ENCODE measurements at regions not wholly inside any gene's neighbourhood (a gene's known extent, or its start where the extent isn't known, plus 50 kb on each side); places are given as distances from the start of the nearest gene placed in this dataset.

DNA sequence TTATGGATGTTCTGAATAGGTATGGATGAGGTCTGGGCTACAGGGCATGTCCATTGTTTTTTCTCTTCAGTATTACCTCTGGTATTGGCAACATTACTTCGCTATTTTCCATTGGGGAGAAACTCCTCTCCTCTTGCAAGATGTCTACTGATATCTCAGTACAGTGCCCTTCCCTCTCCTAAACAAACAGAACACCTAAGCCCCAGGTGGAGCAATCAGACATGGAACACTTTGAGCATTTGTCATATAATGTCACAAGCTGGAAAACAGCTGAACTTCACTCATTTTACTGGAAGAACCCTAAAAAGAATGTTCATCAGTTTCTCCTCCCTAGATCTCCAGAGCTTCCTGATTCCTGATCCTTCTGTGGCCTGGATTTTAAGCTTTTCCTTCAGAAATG is 339.8 kb downstream of the FRK start:
- no peak for DNase-seq (ENCODE audit: low spot score)

DNA sequence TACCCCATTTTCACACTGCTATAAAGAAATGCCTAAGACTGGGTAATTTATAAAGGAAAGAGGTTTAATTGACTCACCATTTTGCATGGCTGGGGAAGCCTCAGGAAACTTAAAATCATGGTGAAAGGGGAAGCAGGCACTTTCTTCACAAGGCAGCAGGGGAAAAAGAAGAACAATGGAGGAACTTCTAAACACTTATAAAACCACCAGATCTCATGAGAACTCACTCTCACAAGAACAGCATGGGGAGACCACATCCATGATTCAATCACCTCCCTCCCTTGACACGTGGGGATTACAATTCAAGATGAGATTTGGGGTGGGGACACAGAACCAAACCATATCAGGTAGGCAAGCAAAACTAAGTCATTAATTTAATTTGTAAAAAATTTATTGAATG is 343.2 kb downstream of the FRK start:
- no peak for DNase-seq (ENCODE audit: low spot score)

DNA sequence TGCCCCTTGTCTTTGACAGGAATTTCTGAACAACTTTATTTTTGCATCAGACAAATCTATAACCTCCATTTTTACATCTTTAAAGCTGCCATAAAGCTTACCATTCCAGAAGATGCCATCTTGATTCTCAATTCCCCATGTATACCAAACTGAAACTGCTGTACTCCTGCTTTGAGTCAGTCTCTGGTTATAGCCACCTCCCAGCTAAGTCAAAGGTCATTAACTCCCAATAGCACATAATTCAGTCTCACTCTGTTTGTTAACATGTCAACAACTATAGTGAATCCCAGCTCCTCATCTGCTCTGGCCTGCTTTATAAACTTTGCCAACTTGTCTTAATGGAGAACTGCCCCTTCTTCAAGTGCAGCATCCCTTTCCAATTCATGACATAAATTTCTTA is 343.6 kb downstream of the FRK start:
- no peak for DNase-seq (ENCODE audit: low spot score)

DNA sequence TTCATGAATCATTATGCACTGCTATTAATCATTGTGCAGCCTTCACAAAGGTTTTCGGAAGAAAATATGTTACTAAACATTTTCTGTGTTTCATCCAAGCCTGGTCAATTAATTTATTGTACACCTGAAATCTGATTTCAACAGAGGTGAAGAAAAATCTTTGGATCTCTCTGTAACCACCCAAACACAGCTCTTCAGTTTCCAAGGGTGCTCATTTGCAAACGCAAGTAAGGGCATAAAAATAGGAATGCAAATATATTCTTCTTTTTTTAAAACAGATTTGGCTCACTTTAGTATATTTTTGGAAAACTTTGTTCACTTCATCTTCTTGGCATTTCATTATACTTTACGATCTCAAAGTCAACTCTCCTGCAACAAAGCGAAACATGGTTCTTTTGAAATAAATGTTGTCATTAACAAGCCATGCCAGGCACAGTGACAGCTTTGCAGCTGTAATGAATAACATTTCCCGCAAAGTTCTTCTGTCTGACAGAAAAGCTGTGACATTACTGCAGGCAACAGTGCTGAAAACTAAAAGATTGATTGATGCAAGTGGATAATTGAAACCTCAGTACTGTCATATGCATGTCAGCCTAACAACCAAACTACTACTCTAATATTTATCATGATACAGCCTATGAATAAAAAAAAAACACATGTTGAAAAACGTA is 348.3 kb downstream of the FRK start:
- no peak for DNase-seq (ENCODE audit: low spot score)

DNA sequence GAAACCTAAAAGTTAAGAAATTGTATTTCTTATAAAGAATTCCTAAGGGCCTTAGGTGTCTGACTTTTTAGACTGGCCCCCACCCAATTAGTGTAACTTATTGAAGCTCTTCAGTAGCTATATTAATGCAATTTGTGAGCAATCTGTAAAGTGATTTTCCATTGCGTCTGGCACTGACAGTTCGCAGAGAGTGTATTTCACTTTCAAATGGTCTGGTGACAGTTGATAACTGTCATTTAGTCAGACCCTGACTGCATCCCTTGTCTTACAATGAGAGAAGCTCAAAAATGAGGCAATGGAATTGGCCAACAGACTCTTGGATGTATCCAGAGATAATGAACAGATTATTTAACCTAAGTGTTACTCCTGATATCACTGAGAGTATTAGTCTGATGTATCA is 351.8 kb downstream of the FRK start:
- DNase-seq (ENCODE audit: low spot score): no peak

DNA sequence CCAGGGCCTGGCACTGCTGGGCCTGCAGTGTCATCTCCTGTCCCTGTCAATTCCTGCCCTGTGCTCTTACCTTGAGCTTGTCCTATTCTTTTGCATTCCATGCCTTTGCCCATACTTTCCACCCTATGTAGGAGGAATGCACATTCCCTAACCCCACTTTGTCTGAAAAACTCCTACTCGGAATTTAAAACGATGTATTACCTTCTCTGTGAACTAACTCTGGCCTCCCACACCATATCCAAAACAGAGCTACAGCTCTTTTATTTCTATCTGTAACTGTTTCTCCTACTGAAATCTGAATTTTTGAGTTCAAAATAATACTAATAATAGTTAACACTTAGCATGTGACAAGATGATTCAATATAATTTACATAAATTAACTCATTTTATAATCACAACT is 353.7 kb downstream of the FRK start:
- DNase-seq (ENCODE audit: low spot score): no peak

DNA sequence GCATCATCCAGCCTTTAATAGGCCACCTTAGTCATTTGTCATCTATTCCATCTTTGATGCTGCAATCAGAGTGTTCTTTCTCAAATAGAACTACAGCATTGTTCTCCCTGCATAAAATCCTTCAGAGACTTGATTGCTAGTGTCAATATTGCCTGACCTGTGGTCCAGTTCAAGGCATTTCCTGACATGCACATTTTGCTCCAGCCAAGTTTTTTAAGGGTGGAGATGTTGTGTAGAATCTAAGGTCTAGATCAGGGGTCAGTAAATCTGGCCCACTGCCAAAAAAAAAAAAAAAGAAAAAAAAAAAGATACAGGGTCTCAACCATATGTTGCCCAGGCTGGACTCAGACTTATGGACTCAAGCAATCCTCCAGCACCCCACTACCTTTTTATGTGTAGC is 354.4 kb downstream of the FRK start:
- no peak for DNase-seq (ENCODE audit: low spot score)

DNA sequence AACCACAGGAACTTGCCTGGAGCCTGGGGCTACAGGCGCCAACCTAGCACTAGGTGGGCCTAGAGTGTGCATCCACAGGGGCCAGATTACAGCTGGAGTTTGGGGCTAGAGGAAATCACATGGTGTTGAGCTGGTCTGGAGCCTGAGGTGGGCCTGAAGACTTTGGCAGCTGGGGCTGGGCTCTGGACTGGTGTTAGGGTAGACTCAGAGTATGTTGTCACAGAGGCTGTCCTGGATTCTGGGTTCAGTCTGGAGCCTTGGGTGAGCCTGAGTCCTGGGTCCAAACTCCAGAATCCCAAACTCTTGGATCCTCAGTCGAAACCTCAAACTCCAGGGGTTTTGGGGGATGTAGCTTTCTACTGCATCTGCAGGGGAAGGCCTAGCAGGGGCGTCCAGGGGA is 356.7 kb downstream of the FRK start:
- DNase-seq (ENCODE audit: low spot score): no peak

DNA sequence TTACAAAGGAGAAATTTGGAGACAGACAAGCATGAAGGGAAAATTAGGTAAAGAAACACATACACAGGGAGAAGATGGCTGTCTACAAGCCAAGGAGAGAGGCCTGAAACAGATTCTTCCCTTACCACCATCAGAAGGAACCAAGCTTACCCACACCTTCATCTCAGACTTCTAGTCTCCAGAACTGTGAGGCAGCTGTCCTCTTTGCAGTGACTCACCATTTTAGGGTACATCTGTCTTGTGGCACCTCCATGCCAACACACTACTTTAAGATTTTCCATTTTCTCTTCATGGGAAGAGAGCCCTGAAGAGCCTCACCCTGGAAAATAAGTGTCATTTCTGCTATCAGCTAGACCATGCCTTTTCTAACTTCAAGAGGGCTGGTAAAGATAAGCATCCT is 369.3 kb downstream of the FRK start:
- no peak for DNase-seq (ENCODE audit: low spot score)

DNA sequence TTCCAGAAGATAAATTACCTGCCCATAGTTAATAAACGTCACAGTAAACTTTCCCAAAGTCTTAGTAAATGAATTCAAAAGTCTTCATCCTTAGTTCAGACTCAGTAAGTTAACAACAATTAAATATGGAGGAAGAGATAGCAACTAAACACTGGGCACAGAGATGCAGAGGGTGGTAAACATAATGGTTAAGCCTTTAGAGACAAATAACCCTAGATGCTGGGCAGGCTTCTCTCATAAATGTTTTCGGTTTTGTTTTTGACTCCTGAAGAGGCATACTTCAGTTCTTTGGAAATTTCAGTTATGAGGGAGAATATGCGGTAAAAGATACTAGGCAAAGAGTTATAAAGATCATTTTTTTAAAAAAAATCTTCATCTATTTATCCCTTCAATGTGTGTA is 369.8 kb downstream of the FRK start:
- DNase-seq (ENCODE audit: low spot score): no peak

DNA sequence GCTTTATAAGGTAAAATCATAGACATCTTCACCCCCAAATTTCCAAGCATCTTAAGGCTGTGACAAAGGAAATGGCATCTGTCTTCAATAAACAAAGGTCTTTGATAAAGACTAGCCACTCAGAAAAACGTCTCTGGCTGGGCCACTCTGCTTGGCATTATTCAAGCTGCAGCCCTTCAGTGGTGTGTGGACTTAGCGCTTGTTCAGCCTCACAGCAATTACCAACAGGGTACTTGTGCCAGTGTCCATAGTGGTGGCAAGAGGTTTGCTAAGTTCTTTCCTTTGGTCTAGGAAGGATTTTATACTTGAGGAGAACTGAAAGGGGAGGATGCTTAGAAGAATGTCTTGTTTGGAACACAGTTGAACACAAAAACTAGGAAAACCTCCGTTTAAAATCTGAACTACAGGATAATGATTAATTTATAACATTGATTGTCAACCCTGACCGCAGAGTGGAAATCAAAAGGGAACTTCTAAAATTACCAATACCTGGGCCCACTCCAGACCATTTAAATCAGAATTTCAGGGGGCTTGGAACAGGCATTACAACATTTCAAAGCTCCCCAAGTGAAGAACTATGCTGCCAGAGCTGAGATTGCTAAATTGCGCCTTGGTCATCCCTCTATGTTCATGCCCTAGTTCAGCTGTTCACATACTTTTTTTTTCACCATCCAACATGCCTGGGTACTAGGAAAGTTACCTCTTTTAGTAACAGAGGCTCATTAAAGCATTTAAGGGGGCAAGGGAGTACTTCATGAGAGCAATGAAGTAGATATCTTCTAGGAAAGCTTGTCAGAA is 378.5 kb downstream of the FRK start:
- DNase-seq (ENCODE audit: low spot score): no peak

DNA sequence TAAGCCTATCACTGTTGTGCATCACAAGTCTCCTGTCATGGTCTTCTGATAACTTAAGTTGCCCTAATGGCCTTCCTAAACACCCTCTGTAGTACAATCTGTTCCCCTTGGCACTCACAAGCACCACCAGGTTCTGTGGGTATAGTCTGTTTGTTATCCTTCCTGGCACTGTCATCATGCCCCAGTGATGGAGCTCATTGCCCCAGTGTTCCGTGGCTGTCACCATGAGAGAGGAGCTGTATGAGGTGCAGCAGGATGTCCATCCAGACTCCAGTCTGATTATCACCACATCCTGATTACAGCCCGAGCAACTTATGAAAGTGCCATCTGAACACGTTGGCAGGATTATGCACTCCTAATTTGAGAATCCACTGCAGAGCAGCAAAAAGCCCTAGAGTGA is 380.1 kb downstream of the FRK start:
- no peak for DNase-seq (ENCODE audit: low spot score)

DNA sequence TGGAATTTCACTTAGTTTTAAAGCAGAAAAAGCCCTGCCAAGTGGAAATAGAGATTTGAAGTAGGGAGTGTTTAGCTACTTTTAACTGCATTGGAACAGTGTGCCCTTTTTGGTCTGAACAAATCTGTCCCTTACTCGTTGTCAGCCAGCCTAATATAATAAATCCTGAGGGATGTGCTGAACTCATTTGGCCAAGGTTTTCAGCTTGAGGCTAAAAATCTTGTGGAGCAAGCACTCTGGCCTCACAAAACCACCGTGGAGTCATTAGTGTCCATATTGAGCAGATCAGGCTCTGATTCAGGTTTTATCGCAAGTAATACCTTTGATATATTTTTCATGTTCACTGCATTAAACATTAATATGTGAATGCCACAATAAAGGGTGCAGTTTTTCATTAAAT is 383.5 kb downstream of the FRK start:
- DNase-seq (ENCODE audit: low spot score): no peak

DNA sequence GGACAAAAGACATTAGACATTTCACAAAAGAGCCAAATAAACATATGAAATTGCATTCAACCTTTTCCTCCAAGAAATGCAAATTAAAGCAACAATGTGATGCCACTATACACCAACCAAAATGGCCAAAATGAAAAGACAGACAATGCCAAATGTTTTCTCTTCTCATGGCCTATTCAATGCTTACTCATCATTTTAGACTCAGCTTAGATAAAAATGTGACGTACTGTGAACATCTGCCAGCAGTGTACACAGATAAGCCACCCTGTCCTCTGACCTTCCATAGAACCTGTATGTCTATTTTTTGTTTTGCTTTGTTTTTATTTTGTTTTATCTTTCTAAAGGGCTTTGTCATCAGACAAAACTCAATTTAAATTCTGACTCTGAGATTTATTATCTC is 385.2 kb downstream of the FRK start:
- DNase-seq (ENCODE audit: low spot score): no peak

DNA sequence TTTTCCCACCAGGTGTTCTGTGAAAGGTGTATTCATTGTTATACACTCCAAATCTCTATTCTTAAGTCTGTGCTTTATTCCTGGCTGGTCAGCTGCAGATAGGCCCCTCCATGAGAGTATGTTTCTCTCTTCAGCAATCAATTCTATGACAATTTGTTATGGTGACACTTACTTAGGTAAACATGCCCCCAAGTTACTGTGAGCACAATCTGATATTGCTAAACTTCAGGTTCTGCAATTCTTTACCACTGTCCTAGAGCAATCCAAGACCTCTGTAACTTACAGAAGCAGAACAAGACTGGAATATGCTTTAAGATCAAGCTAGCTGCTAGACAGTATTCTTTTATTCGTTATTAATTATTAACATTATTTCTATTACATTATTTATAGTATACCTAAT is 391.9 kb downstream of the FRK start:
- DNase-seq (ENCODE audit: low spot score): no peak

DNA sequence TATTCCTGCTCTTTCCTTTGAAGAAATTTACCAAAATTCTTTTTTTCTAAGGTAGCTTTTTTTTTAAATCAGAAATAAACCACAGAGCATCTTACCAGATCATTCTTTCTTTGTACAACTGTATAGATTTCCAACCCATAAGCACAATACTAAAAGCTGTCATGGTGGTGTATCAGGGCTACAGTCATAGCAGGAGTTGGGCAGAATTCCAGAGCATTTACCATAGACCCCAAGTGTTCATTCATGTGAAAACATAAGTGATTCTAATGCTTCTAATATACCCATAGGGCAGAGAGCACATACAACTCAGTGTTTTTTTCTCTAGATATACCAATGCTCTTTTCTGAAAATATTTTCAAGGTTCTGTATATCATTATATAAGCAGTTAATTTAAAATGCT is 392.5 kb downstream of the FRK start:
- no peak for DNase-seq (ENCODE audit: low spot score)

DNA sequence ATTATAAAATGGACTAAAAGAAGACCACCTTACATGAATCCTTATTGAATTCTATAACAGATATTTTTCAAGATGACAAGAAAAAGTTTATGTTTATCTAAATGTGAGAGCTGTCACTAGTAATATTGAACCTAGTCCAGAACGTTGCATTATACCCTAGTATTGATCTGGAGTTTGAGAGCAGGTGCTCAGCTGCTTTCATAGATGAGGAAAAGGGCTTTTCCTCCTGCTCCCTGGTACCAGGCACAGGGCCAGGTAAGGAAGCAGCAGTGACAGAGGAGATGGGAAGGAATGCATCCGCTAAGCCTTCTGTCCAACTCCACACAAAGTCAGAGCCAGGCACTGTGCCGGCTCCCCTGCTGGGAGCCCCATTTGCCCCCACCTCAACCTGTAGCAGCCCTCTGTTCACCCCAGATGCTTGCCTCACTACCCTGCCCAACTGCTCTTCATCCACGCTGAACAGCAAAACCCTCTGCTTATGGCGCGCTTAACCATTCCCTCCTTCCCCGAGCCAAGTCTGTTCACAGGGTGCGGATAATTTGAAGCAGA is 393.1 kb downstream of the FRK start:
- no peak for DNase-seq (ENCODE audit: low spot score)

DNA sequence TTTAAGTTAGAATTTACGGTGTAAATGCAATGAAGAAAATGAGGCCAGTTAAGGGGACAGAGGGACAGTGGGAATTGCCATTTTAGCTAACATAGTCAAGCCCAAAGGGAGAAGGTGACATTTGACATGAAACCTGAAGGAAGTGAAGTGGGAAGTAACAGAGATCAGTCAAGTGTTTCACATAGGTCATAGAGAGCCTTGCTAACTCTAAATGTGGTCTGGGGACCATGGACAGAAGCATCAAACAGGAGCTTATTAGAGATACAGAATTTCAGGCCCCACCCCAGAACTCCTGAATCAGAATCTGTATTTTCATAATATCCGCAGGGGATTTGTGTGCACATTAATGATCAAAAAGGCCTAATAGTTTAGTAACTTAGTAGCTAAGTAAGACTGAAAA is 393.7 kb downstream of the FRK start:
- DNase-seq (ENCODE audit: low spot score): no peak

DNA sequence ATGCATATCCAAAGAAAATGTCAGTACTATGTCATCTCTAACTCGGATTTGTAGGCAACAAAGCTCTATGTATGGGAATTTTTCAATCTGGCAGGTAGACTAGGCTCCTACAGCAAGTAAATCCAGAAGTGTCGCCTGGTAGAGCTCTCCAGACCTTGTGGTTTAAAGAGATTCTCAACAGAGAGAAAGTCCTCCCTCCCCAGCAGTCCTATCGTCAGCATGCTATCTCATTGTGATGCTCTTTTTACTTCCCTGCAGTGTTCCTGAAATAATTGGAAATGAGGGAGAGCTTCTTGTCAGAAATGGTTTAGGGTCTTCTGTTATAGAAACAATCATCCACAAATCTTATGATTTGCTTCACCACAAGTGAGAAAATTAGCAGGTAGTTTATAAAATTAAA is 395.4 kb downstream of the FRK start:
- DNase-seq (ENCODE audit: low spot score): no peak

DNA sequence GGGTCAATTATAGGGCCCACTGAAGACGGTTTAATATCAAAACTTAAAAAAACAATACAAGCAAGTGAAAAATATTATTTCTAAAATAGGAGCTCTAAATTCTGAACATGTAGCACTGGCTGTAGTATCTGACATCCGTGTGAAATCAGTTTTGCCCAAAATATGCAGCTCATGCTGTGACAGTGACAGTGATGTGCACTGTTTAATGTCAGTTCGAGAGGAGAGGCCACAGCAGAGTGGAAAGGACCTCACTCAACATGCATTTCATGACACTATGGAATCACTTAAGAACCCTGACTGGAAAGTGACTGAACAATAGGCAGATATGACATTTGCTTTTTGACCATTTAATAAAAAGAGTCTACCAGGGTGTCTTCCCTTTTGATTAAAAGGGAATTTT is 397.0 kb downstream of the FRK start:
- no peak for DNase-seq (ENCODE audit: low spot score)

DNA sequence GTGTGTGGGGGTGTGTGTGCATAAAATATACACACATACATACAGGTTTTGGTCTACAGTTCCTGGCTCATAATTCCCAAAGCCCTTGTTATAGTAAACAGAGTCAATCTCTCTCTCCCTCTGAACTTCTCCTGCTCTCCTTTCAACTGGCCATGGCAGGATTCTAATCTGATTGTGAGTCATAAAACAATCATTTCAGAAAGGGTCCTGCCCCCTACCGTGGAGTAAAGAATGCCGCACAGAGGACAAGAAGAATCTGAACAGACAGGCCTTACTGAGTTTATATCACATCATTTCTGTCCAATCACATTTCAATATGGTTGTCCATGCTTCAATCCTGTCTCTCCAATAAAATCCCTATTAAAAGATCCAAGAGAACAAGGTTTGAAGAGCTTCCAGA is 416.9 kb downstream of the FRK start:
- DNase-seq (ENCODE audit: low spot score): no peak

DNA sequence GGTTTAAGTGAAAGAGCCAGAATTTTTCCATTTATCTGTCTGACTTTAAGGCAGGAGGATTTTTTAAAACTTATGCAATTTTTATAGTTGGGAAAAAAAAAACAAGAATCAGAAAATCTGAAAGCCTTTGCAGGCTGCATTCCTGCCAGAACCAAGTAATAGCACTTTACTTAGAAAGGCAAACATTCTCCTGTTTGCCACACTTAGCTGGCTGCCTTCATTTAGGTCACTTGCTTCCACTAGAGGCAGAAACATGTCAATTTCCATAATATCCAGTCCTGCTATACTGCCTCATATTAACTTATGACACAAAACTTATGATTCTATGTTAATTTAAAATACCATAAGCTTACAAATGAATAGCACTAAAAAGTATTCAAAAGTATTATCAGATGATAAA is 425.8 kb downstream of the FRK start:
- DNase-seq (ENCODE audit: low spot score): no peak

DNA sequence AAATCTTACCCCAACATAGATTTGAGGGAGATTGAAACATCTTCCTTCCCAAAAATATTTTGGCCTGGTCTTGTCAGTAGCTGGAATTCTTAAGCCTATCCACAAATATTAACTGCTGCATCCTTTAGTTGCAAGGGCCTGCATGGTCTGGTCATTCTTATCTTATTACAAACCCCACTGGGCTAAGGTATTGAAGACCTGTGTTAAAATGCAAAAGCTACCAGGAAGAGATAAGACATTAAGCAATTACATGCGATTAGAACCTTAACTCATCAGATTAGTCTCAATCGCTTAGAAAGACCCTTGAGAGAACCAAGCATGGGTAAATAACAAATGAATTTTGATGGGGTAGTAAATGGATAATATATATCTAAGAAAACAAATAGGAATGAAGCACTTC is 426.6 kb downstream of the FRK start:
- no peak for DNase-seq (ENCODE audit: low spot score)

DNA sequence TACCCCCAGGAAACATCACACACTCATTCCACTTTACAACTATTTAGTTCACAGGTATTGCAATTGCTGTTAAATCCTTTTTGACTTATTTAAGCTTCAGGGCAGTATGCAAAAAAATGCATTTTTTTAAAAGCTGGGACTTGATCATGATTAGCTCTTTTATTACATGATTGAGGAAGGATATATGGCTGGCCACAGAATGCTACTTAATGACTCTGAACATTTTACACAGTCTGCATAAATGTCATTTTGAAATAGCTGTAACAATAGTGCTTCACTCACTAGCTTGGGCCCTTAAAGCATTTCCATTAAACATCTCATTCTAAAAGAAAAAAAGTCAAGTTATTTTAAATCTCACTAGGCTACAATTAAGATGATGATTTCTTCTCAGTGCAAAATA is 429.7 kb downstream of the FRK start:
- DNase-seq (ENCODE audit: low spot score): no peak
